D721Med (cell line): ENCODE measurements at regions not wholly inside any gene's neighbourhood (a gene's known extent, or its start where the extent isn't known, plus 50 kb on each side); places are given as distances from the start of the nearest gene placed in this dataset.
A peak's percentile ranks its signal among the peaks of the same experiment; 100 is the strongest.

Experiments
- DNase-seq: peaks from one replicate; pipeline ENCODE4 v3.0.0; 2011; ENCODE audit warnings: low spot score; ENCODE audit not compliant: insufficient read length
- FAIRE-seq: peaks from 2 replicates; lab custom pipeline; 2011; peaks lifted over from hg19 to GRCh38; lab: Jason Lieb, UNC
- TF ChIP-seq, protein P1 (sequence below): IDR thresholded peaks from 2 replicates; pipeline ENCODE4 v1.5.1; 2012; ENCODE audit warnings: mild to moderate bottlenecking, control low read depth; ENCODE audit not compliant: insufficient read depth; ENCODE audit errors: missing control alignments

DNA sequence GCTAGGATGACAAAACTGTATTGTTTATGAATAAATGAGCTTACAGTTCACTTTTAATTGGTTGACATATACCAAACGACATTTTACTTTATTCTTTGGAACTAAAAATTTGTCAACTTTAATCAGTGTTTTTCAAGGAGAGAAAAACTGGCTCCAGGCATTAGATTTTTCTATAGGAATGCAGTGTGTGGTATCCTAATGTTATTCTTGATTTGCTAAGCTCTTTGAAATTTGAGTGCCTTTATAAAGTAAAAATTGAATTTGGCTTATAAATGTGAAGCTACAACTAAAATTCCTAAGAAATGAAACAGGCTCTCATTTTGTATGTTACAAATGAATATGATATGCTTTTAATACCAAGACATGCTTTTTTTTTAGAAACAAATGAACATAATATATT is 442.2 kb upstream of the TRAM1L1 start:
- no peak for FAIRE-seq
- DNase-seq: no peak
- TF ChIP-seq, protein P1, sequence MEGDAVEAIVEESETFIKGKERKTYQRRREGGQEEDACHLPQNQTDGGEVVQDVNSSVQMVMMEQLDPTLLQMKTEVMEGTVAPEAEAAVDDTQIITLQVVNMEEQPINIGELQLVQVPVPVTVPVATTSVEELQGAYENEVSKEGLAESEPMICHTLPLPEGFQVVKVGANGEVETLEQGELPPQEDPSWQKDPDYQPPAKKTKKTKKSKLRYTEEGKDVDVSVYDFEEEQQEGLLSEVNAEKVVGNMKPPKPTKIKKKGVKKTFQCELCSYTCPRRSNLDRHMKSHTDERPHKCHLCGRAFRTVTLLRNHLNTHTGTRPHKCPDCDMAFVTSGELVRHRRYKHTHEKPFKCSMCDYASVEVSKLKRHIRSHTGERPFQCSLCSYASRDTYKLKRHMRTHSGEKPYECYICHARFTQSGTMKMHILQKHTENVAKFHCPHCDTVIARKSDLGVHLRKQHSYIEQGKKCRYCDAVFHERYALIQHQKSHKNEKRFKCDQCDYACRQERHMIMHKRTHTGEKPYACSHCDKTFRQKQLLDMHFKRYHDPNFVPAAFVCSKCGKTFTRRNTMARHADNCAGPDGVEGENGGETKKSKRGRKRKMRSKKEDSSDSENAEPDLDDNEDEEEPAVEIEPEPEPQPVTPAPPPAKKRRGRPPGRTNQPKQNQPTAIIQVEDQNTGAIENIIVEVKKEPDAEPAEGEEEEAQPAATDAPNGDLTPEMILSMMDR: no peak

DNA sequence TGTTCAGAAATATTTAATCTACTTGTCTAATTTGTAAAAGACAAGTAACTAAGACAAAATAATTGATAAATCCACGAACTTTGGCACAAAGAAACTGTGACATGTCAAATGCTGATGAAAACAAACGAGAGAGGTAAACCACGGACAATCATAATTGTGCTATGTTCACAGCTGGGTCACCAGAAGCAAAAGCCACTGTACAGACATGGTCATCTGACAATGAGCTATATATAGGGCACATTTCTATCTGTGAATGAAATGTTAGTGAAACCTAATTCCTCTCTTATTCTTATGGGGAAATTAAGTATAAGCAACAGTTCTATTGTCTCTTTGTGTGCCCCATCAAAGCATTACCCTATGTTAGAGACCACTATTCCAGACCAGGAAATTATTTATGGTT is 444.0 kb upstream of the TRAM1L1 start:
- DNase-seq (no peak), FAIRE-seq (no peak)
- TF ChIP-seq, protein P1: no peak

DNA sequence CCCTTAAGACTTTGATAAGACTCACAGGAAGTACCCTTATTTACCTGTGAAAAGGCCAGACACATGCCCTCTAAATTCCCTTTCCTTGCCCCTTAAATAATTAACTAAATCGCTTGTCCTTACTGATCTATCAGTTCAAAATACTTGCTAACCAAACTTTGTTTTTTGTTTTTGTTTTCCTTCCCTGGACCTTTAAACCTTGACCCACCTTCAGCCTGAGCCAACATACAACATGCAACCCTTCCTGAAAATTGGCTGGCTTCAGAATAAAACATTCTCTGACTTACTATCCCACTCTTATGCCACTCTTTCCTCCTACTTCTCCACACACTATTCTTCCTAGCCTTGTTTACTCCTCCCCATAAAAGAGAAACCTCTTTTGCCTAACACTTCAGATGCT is 448.1 kb upstream of the TRAM1L1 start:
- FAIRE-seq (no peak), DNase-seq (no peak)
- TF ChIP-seq, protein P1: no peak

DNA sequence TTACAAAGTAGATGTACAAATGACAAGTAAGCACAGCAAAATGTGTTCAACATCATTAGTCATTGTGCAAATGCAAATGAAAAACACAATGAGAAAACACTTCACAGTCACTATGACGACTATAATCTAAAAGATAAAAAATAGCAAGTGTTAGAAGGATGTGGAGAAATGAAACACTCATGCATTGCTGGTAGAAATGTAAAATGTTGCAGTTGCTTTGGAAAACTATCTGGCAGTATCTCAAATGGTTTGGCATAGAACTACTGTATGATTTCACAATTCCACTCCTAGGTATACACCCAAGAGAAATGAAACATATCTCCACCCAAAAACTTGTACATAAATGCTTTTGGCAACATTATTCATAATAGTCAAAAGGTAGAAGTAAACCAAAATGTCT is 459.7 kb upstream of the TRAM1L1 start:
- TF ChIP-seq, protein P1: no peak
- no peak for FAIRE-seq
- DNase-seq: no peak

DNA sequence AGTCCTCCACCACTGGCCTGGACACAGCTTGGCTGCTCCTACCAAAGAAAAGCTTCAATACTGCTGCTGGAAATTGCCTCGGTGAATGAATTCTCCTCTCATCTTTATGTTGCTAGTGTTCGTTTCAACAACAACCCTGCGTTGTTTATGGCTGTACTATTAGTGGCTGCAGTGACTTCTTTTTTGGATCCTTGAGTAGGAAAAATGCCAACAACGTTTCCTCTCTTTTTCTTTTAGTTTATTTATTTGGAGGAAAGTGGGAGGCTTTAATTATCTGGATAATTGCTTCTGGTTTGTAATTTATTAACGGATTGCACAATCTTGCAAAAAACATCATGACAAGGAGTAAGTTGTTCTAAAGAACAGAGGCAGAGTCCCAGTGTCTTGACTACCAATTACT is 464.1 kb upstream of the TRAM1L1 start:
- TF ChIP-seq, protein P1: no peak
- FAIRE-seq (no peak), DNase-seq (no peak)

DNA sequence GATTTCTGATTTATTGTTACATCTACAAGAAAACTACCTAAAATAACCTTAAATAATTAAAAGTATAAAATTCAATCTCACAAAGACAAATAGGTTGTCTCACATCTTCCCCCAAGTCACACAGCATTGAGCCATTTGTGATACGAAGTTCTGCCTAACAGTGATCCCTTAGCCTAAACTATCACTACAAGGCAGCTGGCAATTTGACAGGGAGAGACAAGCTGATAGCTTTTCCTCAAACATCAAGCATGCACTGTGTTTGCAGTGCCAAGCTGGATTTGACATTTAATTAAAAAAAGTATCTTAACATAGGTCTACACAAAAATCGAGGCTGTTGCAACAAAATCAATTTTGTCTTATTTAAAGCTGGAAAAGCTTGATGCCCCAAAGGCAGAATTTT is 464.7 kb upstream of the TRAM1L1 start:
- FAIRE-seq: no peak
- TF ChIP-seq, protein P1: no peak
- DNase-seq: no peak

DNA sequence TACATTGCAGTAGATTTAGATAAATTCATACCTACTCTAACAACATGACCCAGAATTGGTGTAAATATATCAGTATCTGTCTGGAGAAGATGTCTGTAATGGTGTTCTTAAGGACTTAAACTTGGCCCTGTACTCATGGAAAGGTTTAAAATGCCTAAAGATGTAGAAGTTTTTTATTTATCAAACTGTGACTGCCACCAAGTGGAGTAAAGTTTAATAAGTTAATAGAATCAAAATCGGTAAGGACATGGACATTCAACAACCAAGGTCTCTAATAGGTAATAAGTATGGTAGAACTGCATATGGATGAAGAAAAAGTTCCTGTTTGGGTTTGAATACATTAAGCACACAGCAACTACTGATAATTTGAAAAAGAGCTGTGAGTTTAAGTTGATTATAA is 474.0 kb upstream of the NDST3 start:
- no peak for FAIRE-seq
- no peak for DNase-seq

More for the DNA sequence above, 474.0 kb upstream of the NDST3 start:
- TF ChIP-seq, protein P1: peak; percentile 25
